EH (cell line): ENCODE measurements at regions not wholly inside any gene's neighbourhood (a gene's known extent, or its start where the extent isn't known, plus 50 kb on each side); places are given as distances from the start of the nearest gene placed in this dataset.

Source experiments
- DNase-seq: peaks from one replicate; pipeline ENCODE4 v3.0.0-alpha.2; 2015; ENCODE audit warnings: low read depth

DNA sequence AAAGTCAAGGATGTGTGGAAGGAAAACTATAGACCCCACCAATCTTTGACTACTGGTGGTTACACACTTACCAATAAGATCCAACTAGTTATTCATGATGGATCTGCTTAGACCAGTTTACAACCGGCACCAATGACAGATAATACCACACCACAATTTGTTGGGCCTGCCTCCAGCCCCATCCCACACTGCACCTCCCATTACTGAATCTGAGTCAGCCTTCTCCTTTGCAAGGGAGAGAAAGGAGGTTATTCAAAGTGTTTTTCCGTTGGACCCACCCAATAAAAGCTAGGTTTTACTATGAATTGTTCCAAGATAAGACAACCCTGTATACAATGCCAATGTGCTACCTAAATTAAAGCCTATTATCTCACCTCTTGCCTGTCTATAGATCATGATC is 453.5 kb downstream of the MTRR start:
- DNase-seq: no peak

- no peak for DNase-seq
Observed at GRCh38 chr5:8327016-8327415, 458.1 kb downstream of the MTRR start.

GRCh38 chr5:8329773-8330172 is 460.8 kb downstream of the MTRR start:
- DNase-seq: peak; percentile 34

- no peak for DNase-seq
Observed at GRCh38 chr5:8332666-8333445, 463.9 kb downstream of the MTRR start.

DNA sequence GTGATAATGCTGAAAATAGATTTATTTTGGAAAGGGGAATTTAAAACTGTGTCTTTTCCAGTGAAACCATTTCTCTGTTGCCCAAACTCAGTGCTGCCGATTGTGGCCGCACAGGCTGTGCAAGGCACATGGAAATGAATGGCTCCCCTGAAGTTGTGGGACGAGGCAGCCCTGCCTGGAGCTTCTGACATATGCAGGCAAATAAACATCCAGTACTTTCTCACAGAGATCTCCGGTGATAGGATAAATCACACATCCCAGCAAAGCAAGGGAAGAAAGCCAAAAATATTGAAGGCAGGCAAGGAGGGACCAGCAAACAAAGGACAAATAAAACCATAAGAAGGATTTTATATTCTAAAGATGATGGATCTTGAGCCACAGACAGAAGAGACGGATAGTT is 464.5 kb downstream of the MTRR start:
- no peak for DNase-seq

DNA sequence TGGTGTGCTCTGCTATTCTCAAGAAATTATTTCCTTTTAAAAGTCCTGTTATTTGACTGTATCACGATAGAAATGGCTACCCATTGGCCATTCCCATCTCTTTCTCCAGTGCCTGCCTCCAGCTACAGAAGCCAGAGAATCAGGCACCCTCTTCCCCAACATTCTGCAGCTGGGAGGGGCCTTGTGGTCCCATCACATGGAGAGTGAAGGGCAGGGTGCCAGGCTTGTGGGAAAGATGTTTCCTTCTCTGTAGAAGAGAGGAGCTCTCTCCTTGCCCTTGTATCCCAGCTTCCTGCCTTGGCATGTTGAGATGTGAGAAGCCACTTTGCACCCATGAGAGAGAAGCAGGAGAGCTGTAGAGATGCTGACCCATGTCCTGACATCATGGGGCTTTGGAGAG is 465.0 kb downstream of the MTRR start:
- no peak for DNase-seq

DNA sequence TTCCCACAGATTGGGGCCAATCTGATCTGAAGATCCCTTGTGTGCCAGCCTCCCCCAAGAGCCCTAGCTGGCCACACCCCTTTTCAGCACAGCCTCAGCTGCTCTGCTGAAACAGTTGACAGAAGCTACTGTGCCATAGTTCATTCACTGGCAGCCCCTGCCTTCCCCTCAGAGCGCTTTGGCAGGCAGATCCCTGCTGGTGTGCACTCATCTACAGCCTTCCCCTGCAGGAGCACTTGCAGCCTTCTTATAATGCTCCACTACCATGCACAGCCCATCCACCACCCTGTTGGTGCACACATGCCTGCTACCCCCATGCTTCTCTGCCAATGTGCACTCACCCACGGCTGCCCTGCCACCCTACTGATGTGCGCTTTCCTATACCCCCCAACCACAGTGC is 471.3 kb downstream of the MTRR start:
- DNase-seq: no peak

DNA sequence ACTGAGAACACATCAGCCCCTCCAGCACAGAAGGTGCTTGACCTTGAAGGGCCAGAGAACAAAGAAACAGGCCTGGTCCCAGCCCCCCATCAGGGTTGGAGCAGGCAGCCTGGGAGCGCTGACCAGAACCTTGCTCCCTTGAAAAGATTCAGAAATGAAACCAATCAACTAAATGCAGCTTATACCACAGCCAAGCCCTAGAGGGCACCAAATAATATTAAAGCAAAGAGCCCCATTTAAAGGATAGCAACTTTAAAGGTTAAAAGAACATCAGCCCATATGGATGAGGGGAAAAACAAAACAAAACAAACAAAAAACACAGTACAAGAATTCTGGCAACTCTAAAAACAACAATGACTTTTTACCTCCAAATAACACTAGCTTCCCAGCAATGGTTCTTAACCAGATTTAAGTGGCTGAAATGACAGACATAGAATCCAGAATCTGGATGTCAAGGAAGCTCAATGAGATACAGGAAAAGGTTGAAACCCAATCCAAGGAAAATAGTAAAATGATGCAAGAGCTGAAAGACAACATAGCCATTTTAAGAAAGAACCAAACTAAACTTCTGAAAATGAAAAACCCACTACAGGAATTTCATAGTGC is 471.9 kb downstream of the MTRR start:
- DNase-seq: peak; percentile 26

DNA sequence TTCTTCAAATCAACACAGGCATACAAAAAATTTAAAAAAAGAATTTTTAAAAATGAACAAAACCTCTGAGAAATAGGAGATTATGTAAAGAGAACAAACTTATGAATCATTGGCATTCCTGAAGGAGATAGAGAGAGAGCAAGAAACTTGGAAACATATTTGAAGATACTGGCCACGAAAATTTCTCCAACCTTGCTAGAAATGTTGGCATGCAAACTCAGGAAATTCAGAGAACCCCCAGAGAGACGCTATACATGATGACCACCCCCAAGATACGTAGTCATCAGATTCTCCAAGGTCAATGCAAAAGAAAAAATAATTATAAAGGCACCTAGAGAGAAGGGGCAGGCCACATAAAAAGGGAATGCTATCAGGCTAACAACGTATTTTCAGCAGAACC is 472.5 kb downstream of the MTRR start:
- no peak for DNase-seq

GRCh38 chr5:8347984-8348383 is 479.0 kb downstream of the MTRR start:
- DNase-seq: no peak

GRCh38 chr5:8349855-8350254 is 480.9 kb downstream of the MTRR start:
- DNase-seq: no peak

- DNase-seq: no peak
Observed at GRCh38 chr5:8350644-8351339, 481.8 kb downstream of the MTRR start.

DNA sequence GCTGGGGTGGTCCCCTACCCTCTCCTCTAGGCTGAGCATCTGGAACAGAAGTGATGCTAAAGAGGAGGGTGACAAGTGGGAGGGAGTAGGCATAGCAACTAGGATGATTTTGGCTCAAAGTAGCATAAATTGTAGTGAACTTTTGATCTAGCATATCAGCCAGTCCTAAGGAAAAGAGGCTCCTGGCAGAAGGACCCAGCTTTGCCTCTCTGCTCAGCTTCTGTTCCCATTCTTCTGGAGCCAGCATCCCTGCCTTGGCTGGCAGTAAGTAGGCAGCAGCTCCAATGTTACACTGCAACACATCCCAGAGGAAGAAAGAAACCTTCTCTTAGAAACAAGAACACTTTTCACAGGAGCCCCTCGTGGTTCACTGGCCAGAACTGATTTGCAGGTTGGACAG is 487.0 kb downstream of the MTRR start:
- DNase-seq: no peak

DNA sequence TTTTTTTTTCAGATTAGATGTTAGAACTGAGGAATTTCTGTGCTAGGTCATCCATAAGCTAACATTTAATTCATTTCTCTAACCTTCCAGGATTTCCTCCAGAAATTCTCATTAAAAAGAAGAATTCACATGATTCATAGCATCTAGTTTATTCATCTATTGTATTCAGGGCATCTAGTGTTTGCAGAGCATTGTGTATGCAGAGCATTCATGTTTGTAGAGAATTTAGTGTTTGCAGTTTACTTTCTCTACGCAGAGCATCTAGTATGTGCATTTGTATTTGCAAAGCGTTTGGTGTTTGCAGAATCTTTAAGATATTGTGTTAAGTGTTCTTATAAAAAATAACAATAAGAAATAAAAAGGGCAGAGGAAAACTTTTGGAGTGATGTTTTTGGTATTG is 491.1 kb downstream of the MTRR start:
- no peak for DNase-seq

DNA sequence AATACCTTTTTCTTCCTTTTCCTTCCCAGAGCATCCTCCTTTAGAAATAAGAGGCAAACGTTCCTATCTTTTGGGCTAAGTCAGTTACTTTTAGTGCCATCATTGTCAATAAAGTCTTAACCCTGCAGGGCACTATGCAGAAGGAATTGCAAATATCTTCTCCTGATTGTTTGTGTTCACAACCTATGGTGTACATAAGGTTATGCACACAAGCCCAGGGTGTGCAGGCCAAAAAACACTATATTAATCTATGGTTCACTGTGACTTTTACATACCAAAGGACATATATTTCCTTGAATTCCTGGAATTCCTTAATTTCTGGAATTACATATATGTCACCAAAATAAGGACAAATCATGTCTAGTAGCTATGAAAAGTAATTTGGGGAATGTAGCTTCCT is 493.5 kb downstream of the MTRR start:
- DNase-seq: no peak

DNA sequence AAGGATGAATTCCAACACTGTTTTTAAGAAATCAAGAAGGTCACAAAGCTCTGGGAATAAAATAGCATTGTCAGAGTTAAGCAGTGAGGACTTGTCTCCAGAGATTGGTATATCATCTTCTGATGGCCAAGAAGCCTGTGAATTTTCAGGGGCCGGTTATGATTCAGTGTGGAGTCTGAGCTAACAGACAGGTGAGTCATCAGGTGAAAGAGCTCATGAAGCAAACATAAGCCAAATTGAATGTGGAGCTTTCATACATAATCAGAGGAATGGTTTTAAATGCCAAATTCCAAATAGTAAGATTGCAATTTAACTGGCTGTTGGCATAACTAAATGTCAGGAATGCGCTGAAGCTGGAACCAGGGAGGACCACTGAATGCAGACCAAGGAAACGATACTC is 494.2 kb downstream of the MTRR start:
- DNase-seq: no peak

- DNase-seq: no peak
Observed at GRCh38 chr5:8366266-8366665, 497.3 kb downstream of the MTRR start.

- no peak for DNase-seq
Observed at GRCh38 chr5:8376478-8376877, 507.5 kb downstream of the MTRR start.

- no peak for DNase-seq
Observed at GRCh38 chr5:8381972-8382371, 513.0 kb downstream of the MTRR start.

DNA sequence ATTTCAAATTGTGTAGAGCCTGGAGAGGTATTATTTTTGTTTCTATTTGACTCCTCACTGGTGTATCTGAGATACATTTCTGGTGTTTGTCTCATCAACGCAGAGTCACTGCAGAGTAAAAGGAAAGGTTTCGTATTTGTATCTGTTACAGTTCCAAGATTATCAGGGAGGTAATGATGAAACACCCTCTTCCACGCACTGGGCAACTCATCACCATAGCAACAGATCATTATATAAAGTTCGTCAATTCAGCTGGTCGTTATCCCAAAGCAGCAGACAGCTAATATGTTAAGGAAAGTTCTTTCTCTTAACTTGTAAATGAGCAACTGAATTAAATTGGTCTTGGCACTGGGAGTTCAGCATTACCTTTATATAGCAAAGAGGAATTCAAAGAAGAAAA is 513.5 kb downstream of the MTRR start:
- DNase-seq: no peak

DNA sequence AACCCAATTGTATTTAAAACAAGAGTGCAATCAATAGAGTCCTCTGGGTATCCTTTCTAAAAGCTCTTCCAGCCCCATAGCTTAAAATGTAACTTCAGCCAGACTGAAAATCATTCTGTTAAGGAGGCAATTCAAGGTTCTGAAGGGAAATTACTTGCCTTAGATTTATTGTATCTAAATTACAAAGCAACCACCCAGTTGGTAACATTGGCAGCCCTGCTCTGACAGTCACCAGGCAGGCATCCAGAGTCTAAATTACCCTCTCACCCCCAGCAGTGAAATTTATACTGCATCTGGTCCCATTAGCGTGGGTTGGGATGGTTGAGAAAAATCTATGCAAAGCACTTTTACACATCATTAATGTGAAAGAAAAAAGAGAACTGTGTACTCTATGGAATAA is 514.7 kb downstream of the MTRR start:
- no peak for DNase-seq

DNA sequence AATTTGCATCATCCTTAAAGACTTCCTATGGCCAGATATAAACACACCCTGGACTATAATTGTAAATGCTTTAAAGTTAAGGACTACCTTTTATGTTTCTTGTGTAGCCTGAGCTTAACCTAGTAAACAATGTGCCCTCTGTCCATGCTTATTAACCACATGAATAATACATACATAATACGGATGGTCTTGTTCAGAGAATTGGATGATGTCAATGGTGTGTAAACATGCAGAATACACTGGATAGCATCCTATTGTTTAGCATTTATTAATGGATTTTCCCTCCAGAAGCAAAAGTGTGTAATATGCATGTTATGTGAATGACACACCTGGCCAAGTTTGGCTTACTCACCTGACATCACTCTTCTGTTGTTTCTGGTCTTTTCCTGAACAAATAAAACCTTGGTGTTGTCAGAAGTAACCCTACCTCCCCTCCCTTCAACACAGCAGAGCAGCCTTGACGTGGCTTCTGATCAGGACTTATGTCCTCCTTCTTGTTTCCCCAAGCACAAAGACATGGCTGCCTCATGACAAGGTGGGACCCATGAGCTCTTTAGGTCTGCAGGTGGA is 517.9 kb downstream of the MTRR start:
- DNase-seq: no peak

DNA sequence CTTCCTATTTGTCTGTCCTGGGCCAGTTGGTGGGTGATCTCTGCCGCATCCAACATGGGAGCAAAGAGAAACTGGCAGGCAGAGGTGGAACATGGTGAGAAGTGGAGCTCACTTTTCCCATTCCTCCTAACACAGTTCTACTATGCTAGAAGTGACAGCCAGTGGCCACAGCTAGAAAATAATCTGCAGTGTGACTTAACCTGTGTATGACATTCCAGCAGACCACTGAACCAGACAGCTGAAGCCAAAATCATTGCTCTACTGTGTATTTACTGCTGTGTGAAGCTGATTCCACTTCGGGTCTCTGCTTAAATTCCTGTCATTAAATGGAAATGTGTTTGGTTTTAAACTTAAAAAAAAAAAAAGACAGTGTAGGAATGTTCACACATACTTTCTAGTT is 523.0 kb downstream of the MTRR start:
- no peak for DNase-seq
